NB4 (cell line): ENCODE measurements at regions not wholly inside any gene's neighbourhood (a gene's known extent, or its start where the extent isn't known, plus 50 kb on each side); places are given as distances from the start of the nearest gene placed in this dataset.

Source experiments
- DNase-seq: peaks from one replicate; pipeline ENCODE4 v3.0.0; 2010; ENCODE audit warnings: low read depth
- H3K4me3 ChIP-seq: one replicate; pipeline ENCODE4 v1.5.1; 2011; ENCODE audit warnings: mild to moderate bottlenecking, low read depth, low read length, moderate library complexity
- CTCF ChIP-seq: IDR thresholded peaks from one replicate; pipeline ENCODE4 v1.5.1; 2012; ENCODE audit warnings: low read depth, low read length
- MAX ChIP-seq: IDR thresholded peaks from 2 replicates; pipeline ENCODE4 v1.6.1; 2011; ENCODE audit warnings: low read depth, low read length
- MYC ChIP-seq: IDR thresholded peaks from 2 replicates; pipeline ENCODE4 v1.6.1; 2011; ENCODE audit warnings: low read depth, low read length
- POLR2A ChIP-seq: IDR thresholded peaks from 2 replicates; pipeline ENCODE4 v1.6.1; 2011; ENCODE audit warnings: mild to moderate bottlenecking; ENCODE audit not compliant: insufficient read length; ENCODE audit errors: extremely low read depth

- no peak overlapping the region for H3K4me3 ChIP-seq
- TF ChIP-seq CTCF, result no peak
- no peak for TF ChIP-seq POLR2A
- no peak for TF ChIP-seq MYC
- TF ChIP-seq MAX, result no peak
- no peak for DNase-seq
Observed at GRCh38 chr5:98614341-98614740, 159.1 kb upstream of the RGMB start.

- no peak for TF ChIP-seq MYC
- no peak for TF ChIP-seq POLR2A
- no peak for TF ChIP-seq CTCF
- TF ChIP-seq MAX, result no peak
- no peak for DNase-seq
- no peak overlapping the region for H3K4me3 ChIP-seq
Observed at GRCh38 chr5:98621821-98622220, 151.6 kb upstream of the RGMB start.

- TF ChIP-seq MAX, result no peak
- no peak for TF ChIP-seq POLR2A
- TF ChIP-seq MYC, result no peak
- TF ChIP-seq CTCF, result no peak
- DNase-seq, result no peak
Observed at GRCh38 chr5:98624145-98624880, 149.2 kb upstream of the RGMB start.

GRCh38 chr5:98627121-98627520 lies 146.3 kb upstream of the RGMB start:
- DNase-seq, result no peak
- no peak for TF ChIP-seq MAX
- TF ChIP-seq MYC, result no peak
- no peak for TF ChIP-seq CTCF
- no peak for TF ChIP-seq POLR2A
- H3K4me3 ChIP-seq, result no peak overlapping the region

More at GRCh38 chr5:98624145-98624880, 149.2 kb upstream of the RGMB start:
- no peak overlapping the region for H3K4me3 ChIP-seq

- DNase-seq, result no peak
- H3K4me3 ChIP-seq, result no peak overlapping the region
- TF ChIP-seq MAX (no peak), MYC (no peak), CTCF (no peak), POLR2A (no peak)
Observed at GRCh38 chr5:98630621-98631020, 142.8 kb upstream of the RGMB start.

GRCh38 chr5:98631311-98632054 lies 142.0 kb upstream of the RGMB start:
- DNase-seq, result no peak
- TF ChIP-seq MYC (no peak), MAX (no peak), POLR2A (no peak), CTCF (no peak)
- H3K4me3 ChIP-seq, result no peak overlapping the region
